Endothelial cell of umbilical vein (primary cell): ENCODE measurements at regions not wholly inside any gene's neighbourhood (a gene's known extent, or its start where the extent isn't known, plus 50 kb on each side); places are given as distances from the start of the nearest gene placed in this dataset.

Experiments
- BruUV-seq: library from RNA; stranded (reverse); fragments of 400-500 nt; replicated peaks from 2 replicates; lab custom pipeline; 2021; lab: Mats Ljungman, UMichigan
- CTCF ChIA-PET: fragments of 300-600, 350-600 bp; sonication (Branson Sonifier 250); formaldehyde crosslinking; loops from one replicate; lab custom pipeline; 2021; ENCODE audit warnings: antibody characterized with exemption, inconsistent platforms; lab: Charles Lee
- POLR2A ChIA-PET: fragments of 300-600, 350-600 bp; sonication (Branson Sonifier 250); formaldehyde crosslinking; loops from one replicate; lab custom pipeline; 2021; ENCODE audit warnings: antibody characterized with exemption, inconsistent platforms; lab: Charles Lee
- DNase-seq: peaks from one replicate; pipeline ENCODE4 v3.0.0-alpha.2; 2011; ENCODE audit warnings: low read depth, low spot score
- FAIRE-seq: peaks from 2 replicates; lab custom pipeline; 2011; peaks lifted over from hg19 to GRCh38; lab: Jason Lieb, UNC
- H2AFZ ChIP-seq: 2 replicates; pipeline ENCODE4 v1.6.0; 2012; ENCODE audit warnings: low read depth, low read length, control low read depth, inconsistent platforms
- H3K27ac ChIP-seq: 2 replicates; pipeline ENCODE4 v1.5.1; 2011; ENCODE audit warnings: low read depth, mild to moderate bottlenecking, control low read depth, low read length, moderate library complexity; ENCODE audit not compliant: insufficient read depth
- H3K27me3 ChIP-seq, 2 experiments: 2 replicates each; pipeline versions ENCODE4 v1.6.0 to v1.6.1; 2011; ENCODE audit warnings: low read length in 2 of 2, mixed read lengths in 1 of 2; ENCODE audit not compliant: control insufficient read depth in 2 of 2, insufficient read depth in 2 of 2
- H3K36me3 ChIP-seq, 2 experiments: 2 replicates in 1 of 2; 3 replicates in 1 of 2; pipeline ENCODE4 v1.5.1; 2011; ENCODE audit warnings: low read length in 2 of 2, mild to moderate bottlenecking in 1 of 2, moderate library complexity in 1 of 2; ENCODE audit not compliant: control insufficient read depth in 2 of 2, insufficient read depth in 2 of 2; ENCODE audit errors: extremely low read depth in 1 of 2
- H3K4me1 ChIP-seq: 3 replicates; pipeline ENCODE4 v1.5.1; 2011; ENCODE audit warnings: mild to moderate bottlenecking, low read length; ENCODE audit not compliant: control insufficient read depth, insufficient read depth; ENCODE audit errors: extremely low read depth
- H3K4me2 ChIP-seq: 2 replicates; pipeline ENCODE4 v1.6.1; 2011; ENCODE audit warnings: low read length, control low read depth, mixed read lengths; ENCODE audit not compliant: insufficient read depth
- H3K4me3 ChIP-seq, 3 experiments: fragments of 200-600 bp in 1 of 3; sonication (generic), shearing (Covaris generic) in 1 of 3; replicated peaks in 1 of 3; 2 replicates each; pipeline ENCODE4 v1.5.1; 2011 to 2016; ENCODE audit warnings: control low read depth in 3 of 3, low read length in 3 of 3, mild to moderate bottlenecking in 2 of 3, inconsistent platforms in 1 of 3, low read depth in 1 of 3, moderate library complexity in 1 of 3; ENCODE audit not compliant: insufficient read depth in 1 of 3
- H3K79me2 ChIP-seq: 2 replicates; pipeline ENCODE4 v1.6.0; 2012; ENCODE audit warnings: low read length, inconsistent platforms; ENCODE audit not compliant: control insufficient read depth, insufficient read depth
- H3K9ac ChIP-seq: replicated peaks from 2 replicates; pipeline ENCODE3; 2011; ENCODE audit warnings: low read length, control low read depth; ENCODE audit not compliant: insufficient read depth; ENCODE audit errors: extremely low read depth
- H3K9me1 ChIP-seq: replicated peaks from 3 replicates; pipeline ENCODE4 v1.6.0; 2011; ENCODE audit warnings: mild to moderate bottlenecking, low read length; ENCODE audit not compliant: control insufficient read depth, insufficient read depth; ENCODE audit errors: extremely low read depth
- H3K9me3 ChIP-seq: replicated peaks from 2 replicates; pipeline ENCODE4 v1.5.1; 2012; ENCODE audit warnings: low read length, inconsistent platforms; ENCODE audit not compliant: control insufficient read depth, insufficient read depth
- H4K20me1 ChIP-seq: replicated peaks from 2 replicates; pipeline ENCODE3; 2011; ENCODE audit warnings: mild to moderate bottlenecking, low read length; ENCODE audit not compliant: control insufficient read depth, insufficient read depth; ENCODE audit errors: extremely low read depth
- CTCF ChIP-seq, 2 donors: IDR thresholded peaks; 1 replicate in 1 of 2; 2 replicates in 1 of 2; pipeline ENCODE4 v1.5.1; 2011; ENCODE audit warnings: low read length in 2 of 2, mild to moderate bottlenecking in 2 of 2, moderate library complexity in 2 of 2, control low read depth in 1 of 2, inconsistent platforms in 1 of 2, low read depth in 1 of 2; ENCODE audit not compliant: insufficient read depth in 1 of 2; ENCODE audit errors: extremely low read depth in 1 of 2
- EZH2 ChIP-seq: IDR thresholded peaks from 2 replicates; pipeline ENCODE4 v1.6.1; 2012; ENCODE audit warnings: borderline replicate concordance, low read depth, mild to moderate bottlenecking, moderate library complexity, low read length, inconsistent platforms; ENCODE audit not compliant: severe bottlenecking
- FOS ChIP-seq: IDR thresholded peaks from 2 replicates; pipeline ENCODE4 v1.6.1; 2011; ENCODE audit warnings: mild to moderate bottlenecking, low read length, moderate library complexity, borderline replicate concordance; ENCODE audit not compliant: insufficient read depth
- GATA2 ChIP-seq: IDR thresholded peaks from 2 replicates; pipeline ENCODE4 v1.7.0; 2011; ENCODE audit warnings: low read depth, mild to moderate bottlenecking, moderate library complexity, mixed read lengths, low read length; ENCODE audit not compliant: insufficient read length, insufficient read depth
- JUN ChIP-seq: IDR thresholded peaks from 2 replicates; pipeline ENCODE4 v1.6.1; 2011; ENCODE audit warnings: borderline replicate concordance, low read depth; ENCODE audit not compliant: insufficient read length, insufficient read depth
- MAX ChIP-seq: IDR thresholded peaks from 2 replicates; pipeline ENCODE4 v1.6.1; 2011; ENCODE audit not compliant: insufficient read depth, insufficient read length
- MYC ChIP-seq: IDR thresholded peaks from one replicate; pipeline ENCODE4 v1.6.1; 2011; ENCODE audit warnings: mild to moderate bottlenecking, low read depth, low read length
- POLR2A ChIP-seq: IDR thresholded peaks from 2 replicates; pipeline ENCODE4 v1.6.1; 2012; ENCODE audit warnings: low read depth, mild to moderate bottlenecking, control low read depth, low read length
- POLR2AphosphoS5 ChIP-seq: IDR thresholded peaks from 2 replicates; pipeline ENCODE4 v1.6.1; 2012; ENCODE audit warnings: low read depth, mild to moderate bottlenecking, control low read depth, low read length, moderate library complexity; ENCODE audit not compliant: insufficient read depth
- dilution Hi-C: fragments of 300-500 bp; cut with MboI; formaldehyde crosslinking; loops from one replicate; pipeline ENCODE4 v1.15.0; 2019; ENCODE audit warnings: low sequenced_read_pairs; ENCODE audit not compliant: extremely low pct_ligation_motif_present
- intact Hi-C: fragments of 100-400 bp; cut with micrococcal nuclease; formaldehyde crosslinking; loops from one replicate; pipeline ENCODE4 v1.10.0; 2022

GRCh38 chr3:59250600-59250999, 200.8 kb upstream of the CFAP20DC start:
- TF ChIP-seq MYC (no peak), FOS (no peak), POLR2A (no peak), GATA2 (no peak), CTCF (IDR thresholded peaks at IDR 0.05; ENCODE audit: extremely low read depth in 1 of 2, insufficient read depth in 1 of 2, low read depth in 1 of 2, low read length in 2 of 2) (no peak), JUN (no peak), EZH2 (no peak), MAX (no peak), POLR2AphosphoS5 (no peak)
- BruUV-seq, result no TSS peak
- dilution Hi-C loops, result no loop called here

More at GRCh38 chr3:59250600-59250999, 200.8 kb upstream of the CFAP20DC start:
- H3K27ac ChIP-seq, result no peak overlapping the region
- H3K9ac ChIP-seq, result no peak overlapping the region
- H3K9me3 ChIP-seq, result no peaks in the 10 kb centered on the region
- FAIRE-seq, result no peak
- H3K79me2 ChIP-seq, result no peaks in the 10 kb centered on the region
- no peaks in the 10 kb centered on the region for H3K9me1 ChIP-seq
- DNase-seq, result no peak
- H3K4me2 ChIP-seq, result no peak overlapping the region
- no peaks in the 10 kb centered on the region for H4K20me1 ChIP-seq
- ChIA-PET POLR2A (no interaction called here), CTCF (no interaction called here)
- H3K36me3 ChIP-seq, result no peaks in the 10 kb centered on the region
- peaks cover 3% of the 10 kb centered on the region for H3K4me1 ChIP-seq
- H3K27me3 ChIP-seq, result no peaks in the 10 kb centered on the region
- no peak overlapping the region for H2AFZ ChIP-seq
- intact Hi-C loops, result no loop called here
- no peak overlapping the region for H3K4me3 ChIP-seq
